Uterus (tissue), 3 donors: ENCODE measurements at regions not wholly inside any gene's neighbourhood (a gene's known extent, or its start where the extent isn't known, plus 50 kb on each side); places are given as distances from the start of the nearest gene placed in this dataset.
"Not testable (repeated sequence)": the region's sequence is repeated elsewhere in the genome, so short reads cannot be mapped to it uniquely, and the experiment has no call there.

Experiments used
- DNase-seq, 2 donors: peaks; one replicate each; pipeline ENCODE4 v3.0.0-alpha.2; 2019 to 2020
- H3K27ac ChIP-seq, 2 donors: fragments of 200-600 bp; sonication (generic); 1 replicate in 1 of 2; 2 replicates in 1 of 2; pipeline ENCODE4 v1.5.1; 2016 to 2018
- H3K27me3 ChIP-seq, 2 donors: fragments of 200-600 bp; sonication (generic); one replicate each; pipeline ENCODE4 v1.5.1; 2018 to 2019; ENCODE audit warnings: control low read depth in 1 of 2
- H3K36me3 ChIP-seq, 2 donors: fragments of 200-600 bp; sonication (generic); one replicate each; pipeline ENCODE4 v1.5.1; 2019; ENCODE audit warnings: control low read depth in 1 of 2
- H3K4me1 ChIP-seq, 2 donors: fragments of 200-600 bp; sonication (generic); one replicate each; pipeline ENCODE4 v1.5.1; 2018 to 2019; ENCODE audit warnings: control low read depth in 1 of 2
- H3K4me3 ChIP-seq, 2 donors: fragments of 200-600 bp; sonication (generic); 1 replicate in 1 of 2; 2 replicates in 1 of 2; pipeline ENCODE4 v1.5.1; 2018 to 2019; ENCODE audit warnings: mild to moderate bottlenecking in 1 of 2
- H3K9me3 ChIP-seq, 2 donors: fragments of 200-600 bp; sonication (generic); one replicate each; pipeline ENCODE4 v1.5.1; 2019; ENCODE audit warnings: control low read depth in 1 of 2
- POLR2A ChIP-seq, 2 donors: fragments of 450-650 bp; IDR thresholded peaks; one replicate each; pipeline ENCODE4 v1.6.1; 2016; ENCODE audit warnings: antibody characterized with exemption in 2 of 2, mild to moderate bottlenecking in 1 of 2, moderate library complexity in 1 of 2
- intact Hi-C: fragments of 100-400 bp; cut with DNase I; formaldehyde crosslinking; loops from one replicate; pipeline ENCODE4 v1.15.1; 2023; ENCODE audit warnings: low total_unique reads
- TF ChIP-seq, protein P1 (sequence below), 4 experiments: fragments of 200-600 bp in 2 of 4; fragments of 450-650 bp in 2 of 4; sonication (generic) in 2 of 4; IDR thresholded peaks; one replicate each; pipeline ENCODE4 v1.5.1; 2016 to 2019; ENCODE audit warnings: antibody characterized with exemption in 4 of 4, mild to moderate bottlenecking in 2 of 4, moderate library complexity in 1 of 4
- donor health status: DM: yes; HTN: yes; CAD: no.

DNA sequence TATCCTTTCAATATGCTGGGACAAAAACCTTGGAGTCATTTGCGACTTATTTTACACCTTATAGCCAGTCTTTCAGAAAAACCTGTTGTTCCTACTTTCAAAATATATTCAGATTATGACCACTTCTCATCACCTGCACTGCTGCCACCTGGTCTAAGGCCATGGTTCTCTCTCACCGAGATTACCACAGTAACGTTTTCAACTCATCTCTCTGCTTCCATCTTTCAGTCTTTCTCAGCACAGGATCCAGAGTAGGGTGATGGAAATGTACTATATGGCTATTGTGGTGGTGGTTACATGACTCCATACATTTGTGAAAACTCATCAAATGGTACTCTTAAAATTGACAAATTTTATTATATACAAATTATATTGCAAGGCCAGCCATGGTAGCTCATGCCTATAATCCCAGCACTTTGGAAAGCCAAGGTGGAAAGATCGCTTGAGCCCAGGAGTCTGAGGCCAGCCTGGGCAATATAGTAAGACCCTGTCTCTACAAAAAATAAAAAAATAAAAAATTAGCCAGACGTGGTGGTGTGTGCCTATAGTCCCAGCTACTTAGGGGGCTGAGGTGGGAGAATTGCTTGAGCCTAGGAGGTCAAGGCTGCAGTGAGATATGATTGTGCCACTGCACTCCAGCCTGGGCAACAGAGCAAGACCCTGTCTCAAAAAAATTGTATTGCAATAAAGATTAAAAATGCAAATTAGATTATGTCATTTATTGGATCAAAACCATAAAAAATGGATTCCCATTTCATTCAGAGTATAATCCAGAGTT, 120.9 kb upstream of the PPP2R5A start:
- no peak for DNase-seq
- Histone ChIP-seq H3K4me3 (no peak overlapping the region), H3K9me3 (no peaks in the 10 kb centered on the region), H3K27ac (no peak overlapping the region), H3K27me3 (no peaks in the 10 kb centered on the region), H3K36me3 (no peaks in the 10 kb centered on the region), H3K4me1 (no peaks in the 10 kb centered on the region)
- intact Hi-C loops: no loop called here
- no peak for TF ChIP-seq POLR2A (IDR thresholded peaks at IDR 0.05)
- TF ChIP-seq, protein P1, sequence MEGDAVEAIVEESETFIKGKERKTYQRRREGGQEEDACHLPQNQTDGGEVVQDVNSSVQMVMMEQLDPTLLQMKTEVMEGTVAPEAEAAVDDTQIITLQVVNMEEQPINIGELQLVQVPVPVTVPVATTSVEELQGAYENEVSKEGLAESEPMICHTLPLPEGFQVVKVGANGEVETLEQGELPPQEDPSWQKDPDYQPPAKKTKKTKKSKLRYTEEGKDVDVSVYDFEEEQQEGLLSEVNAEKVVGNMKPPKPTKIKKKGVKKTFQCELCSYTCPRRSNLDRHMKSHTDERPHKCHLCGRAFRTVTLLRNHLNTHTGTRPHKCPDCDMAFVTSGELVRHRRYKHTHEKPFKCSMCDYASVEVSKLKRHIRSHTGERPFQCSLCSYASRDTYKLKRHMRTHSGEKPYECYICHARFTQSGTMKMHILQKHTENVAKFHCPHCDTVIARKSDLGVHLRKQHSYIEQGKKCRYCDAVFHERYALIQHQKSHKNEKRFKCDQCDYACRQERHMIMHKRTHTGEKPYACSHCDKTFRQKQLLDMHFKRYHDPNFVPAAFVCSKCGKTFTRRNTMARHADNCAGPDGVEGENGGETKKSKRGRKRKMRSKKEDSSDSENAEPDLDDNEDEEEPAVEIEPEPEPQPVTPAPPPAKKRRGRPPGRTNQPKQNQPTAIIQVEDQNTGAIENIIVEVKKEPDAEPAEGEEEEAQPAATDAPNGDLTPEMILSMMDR (IDR thresholded peaks at IDR 0.05): no peak

DNA sequence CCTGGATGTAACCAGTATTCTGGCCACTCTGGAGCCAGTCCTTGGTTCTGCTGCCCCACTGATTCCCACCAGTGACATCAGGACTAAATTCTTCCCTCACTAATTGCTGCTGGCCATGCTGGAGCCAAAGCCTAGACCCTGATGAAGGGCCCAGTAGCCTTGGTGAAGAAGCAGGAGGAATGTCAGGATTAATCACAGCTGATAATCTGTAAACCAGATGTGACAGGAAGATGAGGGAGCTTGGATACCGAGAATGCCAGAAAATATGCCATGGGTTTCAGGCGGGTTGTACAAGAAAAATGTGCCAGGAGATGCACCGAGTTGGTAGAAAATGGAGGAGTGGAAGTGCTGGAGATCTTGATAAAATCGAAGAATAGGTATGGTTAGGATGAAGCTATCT, 119.0 kb upstream of the PPP2R5A start:
- Histone ChIP-seq H3K4me3 (no peak overlapping the region), H3K27ac (peak overlapping the region in 1 of 2 donors; percentile 26), H3K27me3 (no peaks in the 10 kb centered on the region), H3K36me3 (no peaks in the 10 kb centered on the region), H3K9me3 (no peaks in the 10 kb centered on the region), H3K4me1 (no peaks in the 10 kb centered on the region)
- intact Hi-C loops: no loop called here
- no peak for TF ChIP-seq POLR2A (IDR thresholded peaks at IDR 0.05)
- TF ChIP-seq, protein P1 (IDR thresholded peaks at IDR 0.05): no peak
- no peak for DNase-seq

DNA sequence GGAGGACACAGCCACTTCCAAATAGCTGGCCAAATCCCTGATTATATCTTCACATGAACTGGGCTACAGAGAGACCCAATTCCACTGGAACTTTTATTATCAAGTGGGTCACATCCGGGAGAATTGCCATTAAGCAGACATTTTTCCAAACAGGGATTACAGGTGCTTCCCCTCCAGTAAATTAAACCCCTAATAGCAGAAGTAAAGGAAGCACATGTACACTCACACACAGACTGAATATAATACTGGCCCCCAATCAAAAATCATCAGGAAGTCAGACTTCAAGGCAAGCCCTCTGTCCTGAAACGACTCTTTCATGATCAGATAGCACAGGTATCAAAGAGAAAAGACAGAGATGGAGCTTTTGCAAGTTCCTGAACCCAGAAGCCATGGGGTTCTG, 118.6 kb upstream of the PPP2R5A start:
- intact Hi-C loops: no loop called here
- no peaks in the 10 kb centered on the region for H3K36me3 ChIP-seq
- no peaks in the 10 kb centered on the region for H3K27me3 ChIP-seq
- H3K4me1 ChIP-seq: no peaks in the 10 kb centered on the region
- no peak overlapping the region for H3K27ac ChIP-seq
- no peak overlapping the region for H3K4me3 ChIP-seq
- no peak for DNase-seq
- TF ChIP-seq, protein P1 (IDR thresholded peaks at IDR 0.05): no peak
- no peak for TF ChIP-seq POLR2A (IDR thresholded peaks at IDR 0.05)
- no peaks in the 10 kb centered on the region for H3K9me3 ChIP-seq

DNA sequence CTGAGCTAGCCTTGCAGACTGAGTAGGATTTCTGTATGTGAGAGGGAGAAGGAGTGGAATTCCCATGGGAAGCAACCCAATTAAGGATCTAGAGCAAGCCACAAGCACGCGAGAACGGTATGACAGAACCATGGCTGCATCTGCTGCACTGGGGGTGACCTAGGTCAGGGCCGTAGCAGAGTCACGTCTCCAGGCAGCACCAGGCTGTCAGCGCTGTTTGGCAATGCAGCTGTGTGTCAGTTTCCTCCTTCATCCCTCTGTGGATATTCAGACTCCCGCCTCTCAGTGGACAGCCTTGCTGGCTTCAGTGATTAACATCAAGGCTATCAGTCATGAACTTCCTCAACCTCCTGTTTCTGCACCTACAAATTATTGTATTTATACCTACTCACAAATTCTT, 118.1 kb upstream of the PPP2R5A start:
- peak in 1 of 2 donors; percentile 36 for DNase-seq
- no peaks in the 10 kb centered on the region for H3K36me3 ChIP-seq
- H3K27ac ChIP-seq: no peak overlapping the region
- no peak for TF ChIP-seq POLR2A (IDR thresholded peaks at IDR 0.05)
- TF ChIP-seq, protein P1 (IDR thresholded peaks at IDR 0.05): no peak
- intact Hi-C loops: no loop called here
- H3K9me3 ChIP-seq: no peaks in the 10 kb centered on the region
- H3K27me3 ChIP-seq: no peaks in the 10 kb centered on the region
- H3K4me1 ChIP-seq: no peaks in the 10 kb centered on the region
- H3K4me3 ChIP-seq: no peak overlapping the region

DNA sequence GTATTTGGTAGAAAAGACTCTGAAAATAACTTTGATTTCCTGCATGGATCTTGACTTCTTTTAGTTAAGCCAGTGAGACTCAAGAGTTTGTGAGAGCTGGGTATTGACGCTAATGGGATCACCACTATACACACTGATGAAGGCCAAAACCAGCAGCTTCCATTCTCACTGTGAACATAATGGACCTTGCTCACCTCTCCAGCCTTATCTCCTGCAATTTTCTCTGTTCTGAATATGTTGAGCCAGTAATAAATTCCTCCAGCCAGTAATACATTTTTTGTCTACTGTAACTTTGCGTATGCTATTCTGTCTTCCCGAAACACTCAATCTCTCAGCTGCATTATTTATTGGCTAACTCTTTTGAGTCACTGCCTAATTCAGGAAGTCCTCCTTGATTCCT, 111.6 kb upstream of the PPP2R5A start:
- Histone ChIP-seq H3K4me1 (no peaks in the 10 kb centered on the region), H3K9me3 (no peaks in the 10 kb centered on the region), H3K27me3 (no peaks in the 10 kb centered on the region), H3K4me3 (no peak overlapping the region), H3K36me3 (no peaks in the 10 kb centered on the region), H3K27ac (no peak overlapping the region)
- TF ChIP-seq, protein P1 (IDR thresholded peaks at IDR 0.05): no peak
- TF ChIP-seq POLR2A (IDR thresholded peaks at IDR 0.05): no peak
- intact Hi-C loops: no loop called here
- no peak for DNase-seq

DNA sequence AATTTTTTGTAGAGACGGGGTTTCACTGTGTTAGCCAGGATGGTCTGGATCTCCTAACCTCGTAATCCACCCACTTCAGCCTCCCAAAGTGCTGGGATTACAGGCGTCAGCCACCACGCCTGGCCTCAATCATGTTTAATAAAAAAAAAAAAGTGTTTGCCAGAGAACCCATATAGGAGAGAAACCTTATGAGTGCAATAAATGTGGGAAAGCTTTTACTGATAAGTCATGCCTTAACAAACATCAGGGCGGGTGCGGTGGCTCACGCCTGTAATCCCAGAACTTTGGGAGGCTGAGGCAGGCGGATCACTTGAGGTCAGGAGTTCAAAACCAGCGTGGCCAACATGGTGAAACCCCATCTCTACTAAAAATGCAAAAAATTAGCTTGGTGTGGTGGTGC, 110.9 kb upstream of the PPP2R5A start:
- H3K27me3 ChIP-seq, H3K4me1 ChIP-seq, DNase-seq, H3K27ac ChIP-seq, intact Hi-C loops, H3K4me3 ChIP-seq, H3K9me3 ChIP-seq, H3K36me3 ChIP-seq: not testable (repeated sequence)
